ENCODE measurements at regions not wholly inside any gene's neighbourhood (a gene's known extent, or its start where the extent isn't known, plus 50 kb on each side); places are given as distances from the start of the nearest gene placed in this dataset.
"Not testable (repeated sequence)": the region's sequence is repeated elsewhere in the genome, so short reads cannot be mapped to it uniquely, and the experiment has no call there.

- DNase-seq; H3K4me1 ChIP-seq (ENCODE audit: control insufficient read depth in 1 of 2, insufficient read depth in 2 of 2, low read depth in 1 of 2, low read length in 1 of 2); H3K9me3 ChIP-seq; H4K20me1 ChIP-seq (ENCODE audit: insufficient read depth); H3K27ac ChIP-seq (ENCODE audit: low read depth in 2 of 2, low read length in 1 of 2); H3K4me2 ChIP-seq; H3K4me3 ChIP-seq (ENCODE audit: low read depth in 2 of 2, low read length in 1 of 2); CTCF ChIA-PET; H3F3A ChIP-seq (replicated peaks; ENCODE audit: insufficient read depth); H3K27me3 ChIP-seq (ENCODE audit: insufficient read depth); POLR2A ChIA-PET; H2AFZ ChIP-seq (ENCODE audit: low read depth); H3K9me2 ChIP-seq; H3K9ac ChIP-seq; H3K36me3 ChIP-seq (replicated peaks in 1 of 2; ENCODE audit: control insufficient read depth in 1 of 2, insufficient read depth in 2 of 2, low read length in 1 of 2); H3K79me2 ChIP-seq (ENCODE audit: insufficient read depth): not testable (repeated sequence)
- 77% methylated on average over 1 of the region's 1 CpG for WGBS (ENCODE audit: low lambda C conversion rate)
Observed at GRCh38 chr9:40939888-40940209, 188.6 kb downstream of the FOXD4L6 start.

- H3K4me2 ChIP-seq; H3K4me3 ChIP-seq (ENCODE audit: low read depth in 2 of 2, low read length in 1 of 2); H3K79me2 ChIP-seq (ENCODE audit: insufficient read depth); H3K9me2 ChIP-seq; DNase-seq; H3K4me1 ChIP-seq (ENCODE audit: control insufficient read depth in 1 of 2, insufficient read depth in 2 of 2, low read depth in 1 of 2, low read length in 1 of 2); H3K9ac ChIP-seq; H3K27ac ChIP-seq (ENCODE audit: low read depth in 2 of 2, low read length in 1 of 2); CTCF ChIA-PET; H2AFZ ChIP-seq (ENCODE audit: low read depth); H3K9me3 ChIP-seq; H3K27me3 ChIP-seq (ENCODE audit: insufficient read depth); H4K20me1 ChIP-seq (ENCODE audit: insufficient read depth); POLR2A ChIA-PET; H3F3A ChIP-seq (replicated peaks; ENCODE audit: insufficient read depth); H3K36me3 ChIP-seq (replicated peaks in 1 of 2; ENCODE audit: control insufficient read depth in 1 of 2, insufficient read depth in 2 of 2, low read length in 1 of 2): not testable (repeated sequence)
- WGBS (ENCODE audit: low lambda C conversion rate), result 66% methylated on average over 15 of the region's 15 CpGs
Observed at GRCh38 chr9:40939201-40939887, 189.1 kb downstream of the FOXD4L6 start.

- no peaks in the 10 kb centered on the region for H3K36me3 ChIP-seq (replicated peaks in 1 of 2; ENCODE audit: control insufficient read depth in 1 of 2, insufficient read depth in 2 of 2, low read length in 1 of 2)
- H2AFZ ChIP-seq (ENCODE audit: low read depth), result no peak overlapping the region
- no peak overlapping the region for H3K27ac ChIP-seq (ENCODE audit: low read depth in 2 of 2, low read length in 1 of 2)
- ChIA-PET CTCF (no interaction called here), POLR2A (no interaction called here)
- H3K4me3 ChIP-seq (ENCODE audit: low read depth in 2 of 2, low read length in 1 of 2), result no peak overlapping the region
- H3K9me2 ChIP-seq, result no peaks in the 10 kb centered on the region
- no peak for DNase-seq
- WGBS (ENCODE audit: low lambda C conversion rate), result 35% methylated on average over 7 of the region's 7 CpGs
- no peaks in the 10 kb centered on the region for H3K9me3 ChIP-seq
- no peaks in the 10 kb centered on the region for H3K4me1 ChIP-seq (ENCODE audit: control insufficient read depth in 1 of 2, insufficient read depth in 2 of 2, low read depth in 1 of 2, low read length in 1 of 2)
- H4K20me1 ChIP-seq (ENCODE audit: insufficient read depth), result no peaks in the 10 kb centered on the region
- H3K79me2 ChIP-seq (ENCODE audit: insufficient read depth), result no peaks in the 10 kb centered on the region
- H3K27me3 ChIP-seq (ENCODE audit: insufficient read depth), result no peaks in the 10 kb centered on the region
- H3K9ac ChIP-seq, result no peak overlapping the region
- TF ChIP-seq YY1 (IDR thresholded peaks at IDR 0.05; ENCODE audit: low read depth) (no peak), EP300 (IDR thresholded peaks at IDR 0.05; ENCODE audit: borderline replicate concordance in 1 of 2, low read depth in 1 of 2, low read length in 1 of 2) (no peak), ELF1 (IDR thresholded peaks at IDR 0.05) (no peak)
- no peaks in the 10 kb centered on the region for H3F3A ChIP-seq (replicated peaks; ENCODE audit: insufficient read depth)
- H3K4me2 ChIP-seq, result no peak overlapping the region
Observed at GRCh38 chr9:40935336-40935735, 193.1 kb downstream of the FOXD4L6 start.

- CTCF ChIA-PET; H3F3A ChIP-seq (replicated peaks; ENCODE audit: insufficient read depth); H3K79me2 ChIP-seq (ENCODE audit: insufficient read depth); H3K9me3 ChIP-seq; DNase-seq; H3K4me3 ChIP-seq (ENCODE audit: low read depth in 2 of 2, low read length in 1 of 2); H3K4me2 ChIP-seq; H3K27ac ChIP-seq (ENCODE audit: low read depth in 2 of 2, low read length in 1 of 2); H3K36me3 ChIP-seq (replicated peaks in 1 of 2; ENCODE audit: control insufficient read depth in 1 of 2, insufficient read depth in 2 of 2, low read length in 1 of 2); H3K4me1 ChIP-seq (ENCODE audit: control insufficient read depth in 1 of 2, insufficient read depth in 2 of 2, low read depth in 1 of 2, low read length in 1 of 2); H3K27me3 ChIP-seq (ENCODE audit: insufficient read depth); H3K9me2 ChIP-seq; H4K20me1 ChIP-seq (ENCODE audit: insufficient read depth); H2AFZ ChIP-seq (ENCODE audit: low read depth); H3K9ac ChIP-seq; POLR2A ChIA-PET: not testable (repeated sequence)
- 52% methylated on average over 3 of the region's 3 CpGs for WGBS (ENCODE audit: low lambda C conversion rate)
Observed at GRCh38 chr9:40934480-40934879, 194.0 kb downstream of the FOXD4L6 start.

GRCh38 chr9:40930426-40930825 is 198.1 kb downstream of the FOXD4L6 start:
- H3K9me2 ChIP-seq; H3K9me3 ChIP-seq; H3K79me2 ChIP-seq (ENCODE audit: insufficient read depth); H2AFZ ChIP-seq (ENCODE audit: low read depth); H3K4me2 ChIP-seq; H4K20me1 ChIP-seq (ENCODE audit: insufficient read depth); H3K4me3 ChIP-seq (ENCODE audit: low read depth in 2 of 2, low read length in 1 of 2); DNase-seq; H3K27ac ChIP-seq (ENCODE audit: low read depth in 2 of 2, low read length in 1 of 2); POLR2A ChIA-PET; H3K27me3 ChIP-seq (ENCODE audit: insufficient read depth); H3F3A ChIP-seq (replicated peaks; ENCODE audit: insufficient read depth); H3K4me1 ChIP-seq (ENCODE audit: control insufficient read depth in 1 of 2, insufficient read depth in 2 of 2, low read depth in 1 of 2, low read length in 1 of 2); H3K9ac ChIP-seq; CTCF ChIA-PET; H3K36me3 ChIP-seq (replicated peaks in 1 of 2; ENCODE audit: control insufficient read depth in 1 of 2, insufficient read depth in 2 of 2, low read length in 1 of 2): not testable (repeated sequence)
- 53% methylated on average over 4 of the region's 4 CpGs for WGBS (ENCODE audit: low lambda C conversion rate)

- CTCF ChIA-PET; H2AFZ ChIP-seq (ENCODE audit: low read depth); H3K79me2 ChIP-seq (ENCODE audit: insufficient read depth); POLR2A ChIA-PET; H3K4me2 ChIP-seq; H3K27ac ChIP-seq (ENCODE audit: low read depth in 2 of 2, low read length in 1 of 2); H3K27me3 ChIP-seq (ENCODE audit: insufficient read depth); H3K9me2 ChIP-seq; H3K4me3 ChIP-seq (ENCODE audit: low read depth in 2 of 2, low read length in 1 of 2); DNase-seq; H3K9ac ChIP-seq; H3K9me3 ChIP-seq; H3K36me3 ChIP-seq (replicated peaks in 1 of 2; ENCODE audit: control insufficient read depth in 1 of 2, insufficient read depth in 2 of 2, low read length in 1 of 2); H3F3A ChIP-seq (replicated peaks; ENCODE audit: insufficient read depth); H3K4me1 ChIP-seq (ENCODE audit: control insufficient read depth in 1 of 2, insufficient read depth in 2 of 2, low read depth in 1 of 2, low read length in 1 of 2); H4K20me1 ChIP-seq (ENCODE audit: insufficient read depth): not testable (repeated sequence)
- 38% methylated on average over 5 of the region's 6 CpGs for WGBS (ENCODE audit: low lambda C conversion rate)
Observed at GRCh38 chr9:40929488-40929845, 199.0 kb downstream of the FOXD4L6 start.
